HT-29 (cell line): ENCODE measurements at regions not wholly inside any gene's neighbourhood (a gene's known extent, or its start where the extent isn't known, plus 50 kb on each side); places are given as distances from the start of the nearest gene placed in this dataset.
A peak's percentile ranks its signal among the peaks of the same experiment; 100 is the strongest.

ENCODE experiments used
- DNase-seq: peaks from one replicate; pipeline ENCODE4 v3.0.0-alpha.2; 2015; ENCODE audit warnings: low spot score

DNA sequence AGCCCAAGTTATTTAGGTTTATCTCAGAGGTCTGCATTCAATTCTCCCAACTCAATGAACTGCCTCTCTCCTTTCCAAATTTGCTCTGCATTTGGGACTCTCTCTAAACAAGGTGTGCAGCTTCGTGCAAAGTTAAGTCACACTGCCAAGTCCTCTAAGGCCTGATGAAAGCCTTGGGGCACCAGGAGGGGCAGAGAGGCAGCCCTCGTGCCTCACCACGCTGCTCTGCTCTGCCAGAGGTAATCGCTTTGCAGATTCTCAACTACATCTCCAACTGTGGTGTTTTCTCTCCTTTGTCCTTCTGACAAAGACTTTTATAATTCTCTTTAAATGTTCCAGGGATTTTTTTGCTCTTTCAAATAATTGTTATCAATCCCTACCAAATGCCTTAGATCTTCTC is 283.0 kb downstream of the MEIS1 start:
- no peak for DNase-seq

GRCh38 chr2:66721776-66722175 is 286.9 kb downstream of the MEIS1 start:
- DNase-seq: no peak

- DNase-seq: no peak
Observed at GRCh38 chr2:66724241-66724640, 289.3 kb downstream of the MEIS1 start.

- no peak for DNase-seq
Observed at GRCh38 chr2:66729416-66730330, 294.7 kb downstream of the MEIS1 start.

DNA sequence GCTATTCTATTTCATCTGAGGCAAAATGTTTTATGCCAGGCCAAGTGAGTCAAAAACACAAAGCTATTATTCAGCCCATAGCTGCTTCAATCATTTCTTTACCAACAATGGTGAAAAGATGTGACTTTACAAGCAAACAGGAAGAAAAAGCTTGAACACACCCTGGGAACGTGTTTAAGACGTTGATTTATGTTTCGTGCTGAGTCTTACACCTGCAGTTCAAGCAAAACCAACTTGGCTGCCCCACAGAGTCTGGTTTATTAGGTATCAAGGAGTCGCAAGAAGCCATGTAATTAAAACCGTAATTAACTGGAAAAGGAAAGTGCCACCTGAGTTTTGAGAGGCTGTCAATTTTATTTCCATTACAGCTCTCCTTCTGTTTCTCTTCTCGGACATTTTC is 295.5 kb downstream of the MEIS1 start:
- DNase-seq: no peak

DNA sequence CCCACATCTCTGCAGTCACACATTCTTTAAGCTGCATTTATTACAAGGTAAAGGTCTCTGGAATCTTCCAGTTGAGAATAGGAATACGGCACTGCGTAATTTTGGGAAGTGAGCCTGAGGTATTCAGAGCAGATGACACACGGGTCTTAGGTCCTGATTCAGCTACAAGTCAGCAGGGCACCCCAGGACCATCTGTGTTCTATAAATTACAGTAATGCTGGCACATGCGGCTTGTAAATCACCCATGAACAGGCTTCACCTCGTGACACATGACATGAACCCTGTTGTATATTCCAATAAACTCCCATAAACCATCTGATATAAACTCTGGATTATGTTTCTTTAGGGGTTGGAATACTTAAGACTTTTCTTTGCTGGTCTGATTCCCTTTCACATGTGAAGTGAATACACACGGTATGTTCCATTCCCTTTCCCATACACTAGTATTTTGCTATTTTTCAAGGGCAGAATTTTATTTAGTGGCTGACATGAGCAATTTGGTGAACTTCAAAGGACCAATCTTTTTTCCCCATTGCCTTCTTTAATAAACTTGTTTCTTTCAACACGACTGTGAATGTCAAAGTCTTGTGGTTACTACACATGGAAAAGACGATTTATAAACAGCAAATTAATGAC is 298.6 kb downstream of the MEIS1 start:
- DNase-seq: no peak

DNA sequence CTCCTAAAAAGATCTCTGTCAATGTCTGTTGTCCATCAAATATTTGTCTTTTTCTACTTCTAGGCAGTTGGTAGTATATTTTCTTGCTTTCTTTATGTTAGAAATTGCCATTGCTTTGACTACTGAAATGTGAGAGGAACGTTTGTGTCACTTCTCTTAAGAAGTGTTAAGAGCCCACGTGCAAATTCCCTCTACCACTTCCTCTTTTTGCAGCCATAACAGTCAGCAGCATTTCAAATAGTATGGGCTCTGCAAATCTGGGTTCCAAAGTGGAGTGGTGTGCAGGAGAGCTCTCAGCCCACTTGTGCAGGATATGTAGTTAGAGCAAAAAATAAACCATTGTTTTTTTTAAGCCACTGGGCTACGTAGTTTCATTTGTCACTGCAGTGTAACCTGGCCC is 314.0 kb downstream of the MEIS1 start:
- DNase-seq: no peak

- no peak for DNase-seq
Observed at GRCh38 chr2:66749566-66749965, 314.6 kb downstream of the MEIS1 start.

- no peak for DNase-seq
Observed at GRCh38 chr2:66753257-66753656, 318.3 kb downstream of the MEIS1 start.

GRCh38 chr2:66753660-66754059 is 318.7 kb downstream of the MEIS1 start:
- no peak for DNase-seq

DNA sequence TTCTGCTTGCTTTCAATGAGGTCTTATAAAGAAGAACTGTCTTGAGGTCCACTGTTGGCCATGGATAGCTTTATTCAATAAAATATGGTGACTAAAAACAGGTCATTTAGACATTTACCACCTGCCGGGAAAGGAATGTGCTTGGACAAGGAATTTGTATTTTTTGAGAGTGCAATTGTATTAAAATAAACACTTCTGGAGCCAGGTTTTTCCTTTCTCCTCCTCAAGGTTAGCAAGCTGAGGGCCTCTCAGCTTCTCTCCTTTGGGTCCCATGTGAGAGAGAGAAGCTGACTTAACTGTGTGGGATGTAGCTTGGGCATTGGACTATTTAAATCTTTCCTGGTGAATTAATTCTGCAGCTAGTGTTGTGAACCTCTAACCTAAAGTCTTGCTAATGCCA is 321.0 kb downstream of the MEIS1 start:
- DNase-seq: no peak

DNA sequence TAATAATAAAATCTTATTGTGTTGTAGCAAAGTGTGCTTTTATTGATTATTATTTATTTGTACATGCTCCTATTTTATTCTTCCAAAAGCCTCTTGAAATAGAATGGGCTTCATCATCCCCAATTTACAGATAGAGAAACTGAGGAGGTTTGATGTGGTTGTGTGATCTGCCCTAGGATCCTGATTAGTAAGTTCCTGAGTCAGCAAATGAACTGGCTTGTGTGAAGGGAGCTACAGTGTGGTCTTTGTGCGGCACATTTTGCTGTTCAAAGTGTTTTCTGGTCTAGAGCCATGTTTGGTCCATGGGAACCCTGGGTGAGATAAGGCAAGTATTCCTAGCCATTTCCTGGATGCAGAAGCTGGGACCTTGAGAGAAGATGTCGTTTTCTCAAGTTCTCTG is 326.9 kb downstream of the MEIS1 start:
- no peak for DNase-seq

- DNase-seq: no peak
Observed at GRCh38 chr2:66762761-66763160, 327.8 kb downstream of the MEIS1 start.

- no peak for DNase-seq
Observed at GRCh38 chr2:66766582-66766981, 331.7 kb downstream of the MEIS1 start.

DNA sequence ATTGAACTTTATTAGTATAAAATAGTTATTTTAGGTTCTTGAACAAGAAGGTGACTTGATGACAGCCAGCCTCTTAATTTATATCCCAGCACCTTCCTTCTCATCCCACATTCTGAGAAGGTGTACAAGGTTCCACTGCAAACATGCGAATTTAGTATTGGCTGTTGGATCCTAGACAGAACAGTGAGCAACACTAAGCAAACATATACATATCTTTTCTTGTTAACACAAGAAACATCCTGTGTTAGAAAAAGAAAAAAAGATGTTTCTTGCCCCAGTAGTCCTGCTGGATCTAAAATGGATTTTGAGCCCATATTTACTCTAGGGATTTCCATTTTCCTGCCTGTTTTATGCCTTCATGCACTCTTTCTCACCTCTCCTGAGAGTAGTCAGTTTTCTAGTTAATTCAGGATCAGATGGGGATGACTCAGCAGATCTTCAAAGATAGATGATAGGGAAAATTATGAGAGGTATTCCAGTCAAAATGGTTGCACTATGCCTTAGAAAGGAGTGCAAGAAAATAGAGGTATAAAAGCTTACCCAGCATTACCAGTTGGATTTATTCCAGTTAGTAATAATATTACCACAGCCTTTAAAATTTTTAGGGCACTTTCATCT is 336.5 kb downstream of the MEIS1 start:
- no peak for DNase-seq

DNA sequence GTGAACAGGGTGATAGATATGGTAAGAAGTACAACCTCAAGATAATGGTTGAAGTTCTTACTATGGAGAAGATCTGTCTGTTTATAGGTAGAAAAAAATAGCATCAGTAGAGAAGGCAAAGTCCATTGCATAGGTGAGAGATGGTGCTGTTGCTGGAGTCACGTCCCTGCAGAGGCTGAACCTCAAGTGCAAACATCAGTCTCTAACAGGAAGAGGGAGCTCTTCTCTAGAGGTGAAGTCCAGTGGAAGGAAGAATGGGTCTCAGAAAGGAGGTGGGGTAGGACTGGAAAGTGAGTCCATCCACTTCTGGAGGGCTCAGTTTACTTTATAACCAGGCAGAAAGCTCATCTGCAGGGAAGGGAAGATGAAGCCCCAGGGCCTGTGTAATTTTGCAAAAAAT is 337.7 kb downstream of the MEIS1 start:
- DNase-seq: peak; percentile 10

DNA sequence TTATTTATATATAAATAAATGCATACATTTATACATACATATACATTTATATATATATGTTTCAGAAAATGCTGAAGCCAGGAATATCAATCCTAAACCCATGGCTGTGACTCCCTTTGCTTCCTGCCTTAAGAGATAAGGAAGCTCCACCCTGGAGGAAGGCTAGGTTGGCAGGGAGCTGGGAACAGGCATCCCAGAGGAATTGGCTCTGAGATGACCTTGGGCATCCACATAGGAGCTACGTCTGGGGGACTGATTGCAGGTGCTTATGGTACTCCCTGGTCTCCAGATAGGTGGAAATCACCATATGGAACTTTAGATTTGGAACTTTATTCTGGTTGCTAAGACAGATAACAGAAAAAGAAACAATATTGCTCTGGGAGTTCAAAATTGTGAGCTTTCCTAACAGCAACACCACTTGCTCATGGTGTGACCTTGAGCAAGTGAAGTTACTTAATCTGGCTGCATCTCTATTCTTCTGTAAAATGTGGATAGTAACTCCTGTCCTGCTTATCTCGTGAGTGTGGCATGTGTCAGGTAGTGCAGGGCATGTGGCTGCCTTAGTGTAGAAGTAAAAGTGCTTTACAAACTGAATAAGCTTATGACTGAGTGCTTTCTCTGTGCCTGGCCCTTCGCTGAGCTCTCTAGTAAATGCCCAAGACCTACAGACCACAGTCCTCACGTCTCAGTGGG is 341.0 kb downstream of the MEIS1 start:
- no peak for DNase-seq

- no peak for DNase-seq
Observed at GRCh38 chr2:66781804-66782203, 346.9 kb downstream of the MEIS1 start.

DNA sequence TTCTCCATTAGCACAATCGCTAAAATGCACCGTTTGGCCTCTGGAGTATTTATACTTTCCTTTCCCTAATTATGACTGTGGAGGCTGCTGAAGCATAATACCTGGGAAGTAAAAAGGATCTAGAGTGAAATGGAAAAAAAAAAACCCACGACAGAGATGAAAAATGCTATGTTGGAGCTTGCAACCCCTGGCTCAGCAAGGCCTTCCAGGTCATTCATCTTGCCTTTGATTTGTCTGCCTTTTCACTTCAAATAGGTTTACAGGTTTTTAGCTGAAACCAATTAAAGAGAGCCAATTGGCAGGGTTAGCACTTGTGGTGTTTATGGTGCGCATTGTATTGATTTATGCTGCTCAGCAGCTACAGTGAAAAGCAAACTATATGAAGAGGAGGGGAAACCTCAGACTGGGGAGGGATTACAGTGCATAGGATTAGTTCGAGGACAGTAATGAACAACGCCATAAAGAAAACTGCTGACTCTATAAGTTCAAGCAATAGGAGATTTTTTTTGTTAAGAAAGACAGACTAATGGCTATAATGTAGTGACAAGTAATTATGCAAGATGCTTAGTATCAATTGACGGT is 347.9 kb downstream of the MEIS1 start:
- no peak for DNase-seq

DNA sequence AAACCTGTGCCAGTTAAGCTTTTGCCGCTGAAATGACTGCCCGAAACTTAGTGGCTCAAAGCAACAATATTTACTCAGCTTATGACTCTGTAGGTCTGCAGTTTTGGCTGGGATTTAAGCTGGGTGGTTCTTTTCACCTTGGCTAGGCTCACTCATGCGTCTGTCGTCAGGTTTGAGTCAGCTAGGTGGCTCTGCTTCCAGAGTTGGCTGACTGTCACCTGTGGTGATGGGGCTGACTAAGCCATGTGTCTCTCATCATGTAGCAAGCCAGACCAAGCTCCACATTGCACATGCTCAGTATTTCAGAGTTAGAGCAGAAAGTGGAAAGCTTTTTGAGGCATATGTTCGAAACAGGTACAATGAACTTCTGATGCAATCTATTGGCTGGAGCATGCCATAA is 354.8 kb downstream of the MEIS1 start:
- DNase-seq: peak; percentile 24

GRCh38 chr2:66790651-66791181 is 355.8 kb downstream of the MEIS1 start:
- DNase-seq: no peak

- DNase-seq: no peak
Observed at GRCh38 chr2:66794070-66794469, 359.1 kb downstream of the MEIS1 start.
